Skeletal muscle tissue (tissue), 3 donors: ENCODE measurements at regions not wholly inside any gene's neighbourhood (a gene's known extent, or its start where the extent isn't known, plus 50 kb on each side); places are given as distances from the start of the nearest gene placed in this dataset.

Source experiments
- H3K27ac ChIP-seq: one replicate; pipeline ENCODE4 v1.7.0; 2013; ENCODE audit warnings: mild to moderate bottlenecking, low read depth, low read length, inconsistent platforms
- H3K27me3 ChIP-seq, 3 donors: one replicate each; pipeline ENCODE4 v1.7.0; 2013; ENCODE audit warnings: low read length in 3 of 3; ENCODE audit not compliant: control insufficient read depth in 3 of 3, insufficient read depth in 3 of 3
- H3K36me3 ChIP-seq, 3 donors: one replicate each; pipeline ENCODE4 v1.7.0; 2013; ENCODE audit warnings: low read length in 3 of 3; ENCODE audit not compliant: control insufficient read depth in 3 of 3, insufficient read depth in 3 of 3
- H3K4me1 ChIP-seq, 3 donors: one replicate each; pipeline ENCODE4 v1.7.0; 2013; ENCODE audit warnings: low read length in 3 of 3, mild to moderate bottlenecking in 3 of 3; ENCODE audit not compliant: control insufficient read depth in 3 of 3, insufficient read depth in 3 of 3
- H3K4me3 ChIP-seq, 3 donors: one replicate each; pipeline ENCODE4 v1.7.0; 2013; ENCODE audit warnings: low read length in 3 of 3
- H3K9ac ChIP-seq, 3 donors: one replicate each; pipeline ENCODE4 v1.7.0; 2013; ENCODE audit warnings: low read length in 3 of 3, mild to moderate bottlenecking in 3 of 3, moderate library complexity in 2 of 3, low read depth in 1 of 3
- H3K9me3 ChIP-seq, 3 donors: one replicate each; pipeline ENCODE4 v1.7.0; 2013; ENCODE audit warnings: low read length in 3 of 3; ENCODE audit not compliant: control insufficient read depth in 3 of 3
- donor health status: Osteomylitis.

DNA sequence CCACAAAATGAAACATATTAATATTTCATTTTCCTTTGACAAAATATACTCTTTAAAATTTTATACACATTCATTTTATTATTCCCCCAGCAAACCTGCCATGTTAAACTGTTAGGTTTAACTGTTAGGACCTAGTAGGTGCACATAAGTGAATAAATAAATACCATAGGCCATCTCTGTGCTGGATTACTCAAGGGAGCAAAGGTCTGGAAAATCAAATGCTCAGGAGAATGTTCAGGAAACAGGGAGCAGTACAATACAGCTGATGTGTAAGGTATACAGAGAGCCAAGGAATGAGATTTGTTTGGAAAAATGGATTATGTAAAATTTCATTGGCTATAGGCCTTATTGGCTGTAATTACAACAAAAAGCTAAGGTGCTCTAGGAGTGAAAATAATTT, 339.3 kb downstream of the BCKDHB start:
- no peak overlapping the region for H3K9ac ChIP-seq
- no peak overlapping the region for H3K4me3 ChIP-seq
- H3K27ac ChIP-seq, result no peak overlapping the region
- no peaks in the 10 kb centered on the region for H3K4me1 ChIP-seq
- H3K9me3 ChIP-seq, result no peaks in the 10 kb centered on the region
- H3K27me3 ChIP-seq, result no peaks in the 10 kb centered on the region
- H3K36me3 ChIP-seq, result no peaks in the 10 kb centered on the region

DNA sequence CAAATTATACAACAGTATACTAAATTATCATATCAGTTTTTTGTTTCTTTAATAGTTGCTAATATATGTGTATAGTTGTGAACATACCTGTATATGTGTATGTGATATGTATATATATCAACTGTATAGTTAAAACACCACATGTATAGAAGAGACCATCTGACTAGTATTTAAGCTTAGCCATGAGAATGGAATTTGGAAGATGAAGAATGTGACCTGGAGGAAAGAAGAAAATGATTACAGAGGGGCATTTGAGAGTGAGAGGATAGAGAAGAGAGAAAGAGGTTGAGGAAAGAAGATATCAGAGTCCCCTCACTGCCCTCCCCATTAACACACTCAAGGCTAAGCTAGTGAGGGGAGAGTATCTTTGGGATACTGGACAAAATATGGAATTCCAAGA, 335.9 kb downstream of the BCKDHB start:
- H3K36me3 ChIP-seq, result no peaks in the 10 kb centered on the region
- no peaks in the 10 kb centered on the region for H3K9me3 ChIP-seq
- H3K4me1 ChIP-seq, result no peaks in the 10 kb centered on the region
- no peak overlapping the region for H3K27ac ChIP-seq
- no peak overlapping the region for H3K9ac ChIP-seq
- H3K4me3 ChIP-seq, result no peak overlapping the region
- H3K27me3 ChIP-seq, result no peaks in the 10 kb centered on the region

DNA sequence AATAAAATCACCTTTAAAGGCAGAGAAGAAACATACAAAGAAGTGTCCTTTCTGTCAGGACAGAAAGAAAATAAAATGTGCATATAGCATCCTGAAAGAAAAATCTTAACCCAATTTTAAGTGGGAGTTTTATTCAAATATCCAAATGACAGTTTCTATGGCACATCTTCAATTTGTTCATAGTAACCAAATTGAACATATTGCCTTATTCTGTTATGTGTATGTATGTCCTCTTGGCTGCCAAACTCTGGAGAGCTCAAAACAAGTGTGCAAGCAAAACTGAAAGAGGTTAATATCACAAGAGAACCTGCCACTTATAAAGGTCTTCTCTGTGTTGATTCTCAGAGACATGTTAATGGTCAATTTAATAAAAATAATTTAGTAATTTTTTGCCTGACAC, 334.7 kb downstream of the BCKDHB start:
- Histone ChIP-seq H3K9ac (no peak overlapping the region), H3K27me3 (no peaks in the 10 kb centered on the region), H3K4me1 (no peaks in the 10 kb centered on the region), H3K36me3 (no peaks in the 10 kb centered on the region), H3K9me3 (no peaks in the 10 kb centered on the region), H3K4me3 (no peak overlapping the region), H3K27ac (no peak overlapping the region)

DNA sequence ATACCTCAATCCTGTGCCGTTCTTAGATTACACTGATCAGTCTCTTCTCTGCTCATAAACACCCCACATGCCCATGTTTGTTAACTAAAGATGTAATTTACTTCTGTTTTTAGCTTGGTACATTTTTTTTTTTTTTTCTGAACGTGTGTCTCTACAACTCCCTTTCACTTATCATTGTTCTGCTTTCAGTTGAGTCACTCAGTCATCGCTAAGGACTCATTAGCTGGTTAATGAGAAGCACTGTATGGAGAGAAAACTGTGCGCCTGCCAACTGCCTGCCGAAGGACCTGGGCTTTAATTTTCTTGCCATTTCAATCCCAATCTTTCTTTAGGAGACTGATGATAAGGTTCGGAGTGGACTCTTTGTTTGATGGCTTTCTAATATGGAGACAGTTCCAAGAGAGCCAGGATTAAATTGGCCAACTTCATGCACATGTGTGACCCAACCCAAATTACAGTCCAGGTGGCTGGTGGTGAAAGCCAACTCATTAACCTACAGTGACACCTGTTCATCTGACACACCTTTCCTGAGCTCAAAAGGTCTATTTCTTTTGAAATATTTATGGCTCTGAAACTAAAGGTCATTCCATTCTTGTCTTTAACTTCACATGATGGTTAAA, 334.1 kb downstream of the BCKDHB start:
- H3K27me3 ChIP-seq, result no peaks in the 10 kb centered on the region
- H3K27ac ChIP-seq, result no peak overlapping the region
- no peak overlapping the region for H3K9ac ChIP-seq
- H3K9me3 ChIP-seq, result no peaks in the 10 kb centered on the region
- H3K4me3 ChIP-seq, result no peak overlapping the region
- H3K4me1 ChIP-seq, result no peaks in the 10 kb centered on the region
- no peaks in the 10 kb centered on the region for H3K36me3 ChIP-seq

DNA sequence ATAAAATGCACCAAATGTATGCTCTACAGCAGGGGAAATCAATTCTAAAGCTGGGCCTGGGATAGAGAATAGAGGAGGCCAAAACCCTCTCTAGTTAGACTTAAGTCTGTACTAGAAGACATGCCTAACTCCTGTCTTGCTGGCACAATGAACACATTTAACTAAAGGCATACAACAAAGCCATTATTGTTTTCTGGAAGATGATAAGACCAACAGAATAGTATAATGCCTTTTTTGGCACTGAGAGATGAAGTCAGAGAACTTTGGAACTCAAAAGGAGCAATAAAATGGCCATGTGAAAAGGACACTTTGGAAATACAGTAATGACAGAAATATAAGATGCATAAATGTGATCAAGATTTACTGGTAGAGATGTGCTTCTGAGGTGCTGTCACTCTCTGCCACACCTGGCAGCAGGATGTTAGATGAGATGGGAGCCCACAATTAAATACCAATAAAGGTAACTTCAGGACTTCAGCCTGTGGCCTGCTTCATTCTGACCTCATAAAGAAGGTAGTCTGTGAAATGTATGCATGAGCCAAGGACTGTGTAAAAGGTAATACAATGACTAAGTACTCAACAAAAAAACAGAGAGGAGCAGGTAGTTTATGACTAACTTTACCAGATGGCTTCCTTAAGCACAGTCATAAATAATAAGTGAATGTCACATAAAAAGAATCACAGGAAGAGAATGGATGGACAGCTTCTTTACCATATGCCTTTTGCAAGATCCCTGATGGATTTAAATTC, 333.4 kb downstream of the BCKDHB start:
- H3K36me3 ChIP-seq, result no peaks in the 10 kb centered on the region
- H3K4me1 ChIP-seq, result no peaks in the 10 kb centered on the region
- H3K9me3 ChIP-seq, result no peaks in the 10 kb centered on the region
- H3K27ac ChIP-seq, result no peak overlapping the region
- H3K9ac ChIP-seq, result no peak overlapping the region
- no peak overlapping the region for H3K4me3 ChIP-seq
- no peaks in the 10 kb centered on the region for H3K27me3 ChIP-seq

DNA sequence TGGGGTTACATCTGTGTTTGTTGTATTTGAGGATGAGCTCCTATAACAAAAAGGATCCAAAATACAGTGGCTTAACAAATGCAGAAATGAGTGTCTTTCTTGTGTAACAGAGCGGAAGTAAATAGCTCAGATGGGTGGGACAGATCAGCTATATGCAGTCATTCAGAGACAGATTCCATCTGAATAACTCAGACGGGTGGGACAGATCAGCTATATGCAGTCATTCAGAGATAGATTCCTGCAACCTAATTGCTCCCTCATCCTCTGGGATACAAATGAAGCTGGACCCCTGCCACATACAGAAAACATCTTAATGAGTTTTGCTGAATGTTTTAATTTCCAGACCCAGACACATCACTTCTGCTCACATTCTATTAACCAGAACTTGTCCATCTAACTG, 332.3 kb downstream of the BCKDHB start:
- H3K27ac ChIP-seq, result no peak overlapping the region
- H3K9me3 ChIP-seq, result no peaks in the 10 kb centered on the region
- no peaks in the 10 kb centered on the region for H3K27me3 ChIP-seq
- H3K4me1 ChIP-seq, result no peaks in the 10 kb centered on the region
- no peak overlapping the region for H3K9ac ChIP-seq
- H3K4me3 ChIP-seq, result no peak overlapping the region
- H3K36me3 ChIP-seq, result no peaks in the 10 kb centered on the region

DNA sequence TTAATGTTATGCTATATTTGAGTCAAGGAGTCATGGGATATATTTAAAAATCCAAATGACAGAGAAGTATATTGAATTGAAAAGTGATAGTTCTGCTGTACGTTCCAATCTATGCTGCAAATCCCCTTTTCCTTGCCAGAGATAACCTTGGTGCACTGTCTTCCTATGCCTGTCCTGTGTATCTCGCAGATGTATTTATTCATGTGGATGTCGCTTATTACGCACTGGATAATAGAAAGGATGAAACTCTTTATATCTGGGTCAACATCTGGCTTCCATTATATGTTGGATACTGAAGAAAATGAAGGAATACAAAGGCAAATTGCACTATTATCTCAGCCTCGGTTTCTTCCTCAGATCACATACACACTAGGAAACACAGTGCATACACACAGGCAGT, 331.3 kb downstream of the BCKDHB start:
- H3K4me3 ChIP-seq, result no peak overlapping the region
- no peaks in the 10 kb centered on the region for H3K27me3 ChIP-seq
- H3K4me1 ChIP-seq, result no peaks in the 10 kb centered on the region
- H3K36me3 ChIP-seq, result no peaks in the 10 kb centered on the region
- H3K27ac ChIP-seq, result no peak overlapping the region
- no peaks in the 10 kb centered on the region for H3K9me3 ChIP-seq
- H3K9ac ChIP-seq, result no peak overlapping the region

DNA sequence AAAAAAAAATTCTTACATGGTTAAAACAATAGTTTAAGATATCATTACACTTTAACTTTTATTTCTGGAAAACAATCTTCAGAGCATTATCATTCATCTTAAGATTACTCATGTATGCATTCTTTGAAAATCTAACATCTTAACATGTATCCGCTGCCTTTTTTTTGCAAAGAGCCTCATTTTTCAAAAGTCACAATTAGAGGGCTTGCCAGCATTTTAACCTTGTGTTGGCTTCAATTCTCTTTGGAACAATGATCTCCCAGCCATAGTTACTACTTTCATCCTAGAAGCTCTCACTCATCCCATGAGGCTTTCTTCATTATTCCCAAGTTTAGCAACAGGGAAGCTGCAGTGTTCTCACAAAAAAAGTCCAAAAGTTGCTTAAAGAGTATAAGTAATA, 330.8 kb downstream of the BCKDHB start:
- H3K36me3 ChIP-seq, result no peaks in the 10 kb centered on the region
- H3K27ac ChIP-seq, result no peak overlapping the region
- H3K4me3 ChIP-seq, result no peak overlapping the region
- no peaks in the 10 kb centered on the region for H3K9me3 ChIP-seq
- no peak overlapping the region for H3K9ac ChIP-seq
- no peaks in the 10 kb centered on the region for H3K4me1 ChIP-seq
- H3K27me3 ChIP-seq, result no peaks in the 10 kb centered on the region

DNA sequence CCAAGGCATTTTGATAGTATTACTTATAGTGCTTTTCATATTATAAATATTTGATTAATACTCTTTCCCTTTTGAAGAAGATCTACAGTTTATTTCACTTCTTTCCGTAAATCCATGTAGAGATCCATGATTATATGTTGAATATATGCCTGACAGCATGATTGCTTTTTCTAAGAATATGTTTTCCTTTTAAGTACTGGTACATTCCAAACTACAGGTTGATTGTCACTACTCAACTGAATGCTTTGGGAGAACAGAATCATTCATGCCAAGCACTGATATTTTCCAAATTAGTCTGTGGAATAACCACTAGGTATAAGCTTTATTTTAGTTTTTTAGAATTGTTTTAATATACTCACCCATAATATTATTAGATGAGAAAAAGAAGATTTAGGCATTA, 330.2 kb downstream of the BCKDHB start:
- Histone ChIP-seq H3K27me3 (no peaks in the 10 kb centered on the region), H3K9me3 (no peaks in the 10 kb centered on the region), H3K36me3 (no peaks in the 10 kb centered on the region), H3K9ac (no peak overlapping the region), H3K4me3 (no peak overlapping the region), H3K27ac (no peak overlapping the region), H3K4me1 (no peaks in the 10 kb centered on the region)

DNA sequence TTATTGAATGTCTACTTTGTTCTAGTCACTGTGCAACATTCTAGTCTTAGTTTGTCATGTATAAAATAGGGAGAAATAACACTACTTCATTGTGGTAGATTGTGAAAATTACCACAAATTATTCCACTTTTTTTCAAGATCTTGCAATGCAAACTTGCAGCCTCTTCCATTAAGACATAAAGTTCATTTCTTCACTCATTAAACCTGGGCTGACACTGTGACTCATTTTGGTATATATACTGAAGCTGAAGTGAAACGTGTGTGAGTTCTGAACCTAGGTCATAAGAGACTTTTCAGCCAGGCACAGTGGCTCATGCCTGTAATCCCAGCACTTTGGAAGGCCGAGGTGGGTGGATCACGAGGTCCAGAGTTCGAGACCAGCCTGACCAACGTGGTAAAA, 329.0 kb downstream of the BCKDHB start:
- Histone ChIP-seq H3K4me3 (no peak overlapping the region), H3K9ac (no peak overlapping the region)

More for the DNA sequence above, 329.0 kb downstream of the BCKDHB start:
- H3K36me3 ChIP-seq, result no peaks in the 10 kb centered on the region
- H3K27me3 ChIP-seq, result no peaks in the 10 kb centered on the region
- H3K4me1 ChIP-seq, result no peaks in the 10 kb centered on the region
- no peak overlapping the region for H3K27ac ChIP-seq
- no peaks in the 10 kb centered on the region for H3K9me3 ChIP-seq
